AG04450 (cell line): ENCODE measurements at regions not wholly inside any gene's neighbourhood (a gene's known extent, or its start where the extent isn't known, plus 50 kb on each side); places are given as distances from the start of the nearest gene placed in this dataset.

ENCODE experiments used
- CTCF ChIA-PET: fragments of 300-600, 350-600 bp; formaldehyde crosslinking; extraction: SDS; loops from one replicate; lab custom pipeline; 2022; ENCODE audit warnings: antibody characterized with exemption, inconsistent platforms; lab: Charles Lee
- POLR2A ChIA-PET: fragments of 350-600 bp; formaldehyde crosslinking; extraction: SDS; loops from one replicate; lab custom pipeline; 2021; ENCODE audit warnings: antibody characterized with exemption, inconsistent platforms; lab: Yijun Ruan, JAX
- DNase-seq: peaks from one replicate; pipeline ENCODE4 v3.0.0-alpha.2; 2011; ENCODE audit warnings: low read depth, low spot score
- H3K27ac ChIP-seq: one replicate; pipeline ENCODE4 v1.5.1; 2012; ENCODE audit warnings: low read depth, low read length, control low read depth
- H3K27me3 ChIP-seq: one replicate; pipeline ENCODE4 v1.6.0; 2012; ENCODE audit warnings: low read length; ENCODE audit not compliant: control insufficient read depth, insufficient read depth
- H3K4me3 ChIP-seq: 2 replicates; pipeline ENCODE4 v1.5.1; 2011; ENCODE audit warnings: mild to moderate bottlenecking, low read depth, low read length, control low read depth
- H3K9me3 ChIP-seq: 2 replicates; pipeline ENCODE4 v1.5.1; 2012; ENCODE audit warnings: low read length; ENCODE audit not compliant: control insufficient read depth, insufficient read depth
- CTCF ChIP-seq: IDR thresholded peaks from 2 replicates; pipeline ENCODE4 v1.5.1; 2011; ENCODE audit warnings: low read depth, low read length, control low read depth, inconsistent platforms

- H3K4me3 ChIP-seq: no peak overlapping the region
- H3K9me3 ChIP-seq: peaks cover 4% of the 10 kb centered on the region
- H3K27me3 ChIP-seq: no peaks in the 10 kb centered on the region
- POLR2A ChIA-PET: no interaction called here
- CTCF ChIA-PET: no interaction called here
- TF ChIP-seq CTCF: no peak
- no peak overlapping the region for H3K27ac ChIP-seq
- no peak for DNase-seq
Observed at GRCh38 chr1:50358962-50359361, 64.3 kb downstream of the DMRTA2 start.

GRCh38 chr1:50357186-50357585 lies 66.1 kb downstream of the DMRTA2 start:
- no peak for TF ChIP-seq CTCF
- H3K4me3 ChIP-seq: no peak overlapping the region
- DNase-seq: no peak
- no peak overlapping the region for H3K27ac ChIP-seq
- H3K27me3 ChIP-seq: no peaks in the 10 kb centered on the region
- POLR2A ChIA-PET: no interaction called here
- peaks cover 4% of the 10 kb centered on the region for H3K9me3 ChIP-seq
- CTCF ChIA-PET: no interaction called here

DNA sequence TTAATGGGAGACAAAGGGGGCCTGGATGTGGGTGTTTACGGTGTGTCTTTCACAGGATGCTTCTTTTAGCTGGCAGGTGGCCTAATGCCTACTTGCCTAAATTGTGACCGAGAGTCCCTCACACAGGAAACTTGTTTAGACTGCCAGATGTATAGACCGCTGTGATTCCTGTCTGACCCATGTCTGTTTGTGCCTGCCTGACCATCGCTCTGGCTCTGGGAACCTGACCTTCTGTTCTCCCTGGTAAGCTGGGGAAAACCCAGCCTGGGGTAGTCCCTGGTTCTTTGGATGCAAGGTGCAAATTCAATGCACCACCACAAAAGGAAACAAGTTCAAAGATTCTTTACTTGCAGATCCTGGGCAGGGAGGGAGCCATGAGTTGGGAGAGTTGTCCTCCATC lies 68.4 kb downstream of the DMRTA2 start:
- ChIA-PET CTCF (no interaction called here), POLR2A (no interaction called here)
- TF ChIP-seq CTCF: no peak
- peaks cover 4% of the 10 kb centered on the region for H3K9me3 ChIP-seq
- H3K4me3 ChIP-seq: no peak overlapping the region
- peaks cover 2% of the 10 kb centered on the region for H3K27me3 ChIP-seq
- H3K27ac ChIP-seq: no peak overlapping the region
- no peak for DNase-seq

DNA sequence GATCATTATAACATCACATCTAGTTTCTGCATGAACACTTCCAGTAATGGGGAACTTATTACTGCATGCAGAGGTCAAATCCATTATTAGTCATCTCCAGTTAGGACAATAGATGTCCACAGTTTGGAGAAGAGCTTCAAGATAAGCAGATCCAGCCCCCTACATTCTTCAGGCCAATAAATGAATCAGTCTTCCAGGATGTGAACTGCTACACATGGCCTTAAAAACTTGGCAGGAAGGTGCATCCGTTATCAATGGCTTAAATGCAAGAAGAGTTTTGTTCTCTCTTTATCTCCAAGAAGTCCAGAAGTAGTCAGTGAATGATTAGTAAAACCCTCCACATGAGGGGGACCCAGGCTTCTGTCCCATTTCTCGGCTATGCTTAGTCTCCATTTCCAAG lies 70.8 kb downstream of the DMRTA2 start:
- H3K9me3 ChIP-seq: no peaks in the 10 kb centered on the region
- no peak overlapping the region for H3K27ac ChIP-seq
- CTCF ChIA-PET: no interaction called here
- no peak for TF ChIP-seq CTCF
- no peak for DNase-seq
- peaks cover 2% of the 10 kb centered on the region for H3K27me3 ChIP-seq
- H3K4me3 ChIP-seq: no peak overlapping the region
- POLR2A ChIA-PET: no interaction called here

DNA sequence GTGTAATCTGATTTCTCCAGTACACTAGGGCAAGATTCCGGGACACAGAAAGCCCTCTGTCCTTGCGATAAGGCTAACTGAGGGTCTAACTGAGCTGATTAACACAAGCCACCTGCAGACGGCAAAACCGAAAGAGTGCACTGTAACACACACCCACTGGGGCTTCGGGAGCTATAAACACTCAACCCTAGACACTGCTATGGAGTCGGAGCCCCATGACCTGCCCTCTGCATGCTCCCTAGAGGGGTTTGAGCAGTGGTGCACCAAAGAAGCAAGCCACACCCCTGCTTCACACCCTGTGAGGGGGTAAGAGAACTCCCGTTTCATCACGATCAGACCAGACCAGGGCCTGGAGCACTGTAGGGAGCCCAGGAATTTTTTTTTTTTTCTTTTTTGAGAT lies 72.4 kb downstream of the DMRTA2 start:
- H3K27ac ChIP-seq: no peak overlapping the region
- TF ChIP-seq CTCF: no peak
- H3K27me3 ChIP-seq: peaks cover 2% of the 10 kb centered on the region
- no peak overlapping the region for H3K4me3 ChIP-seq
- ChIA-PET POLR2A (no interaction called here), CTCF (interaction anchor here (1.6 kb wide), 1 partner anchor 18 kb away, joined by 5 read pairs; no protein-coding TSS in a partner anchor)
- H3K9me3 ChIP-seq: no peaks in the 10 kb centered on the region
- DNase-seq: no peak
